HCT116 (cell line): ENCODE measurements at regions not wholly inside any gene's neighbourhood (a gene's known extent, or its start where the extent isn't known, plus 50 kb on each side); places are given as distances from the start of the nearest gene placed in this dataset.

Source experiments
- EZH2 ChIP-seq: fragments of 200-600 bp; sonication (generic); IDR thresholded peaks from 2 replicates; pipeline ENCODE4 v1.6.1; 2017; ENCODE audit warnings: antibody characterized with exemption, mixed run types
- EZH2phosphoT487 ChIP-seq: fragments of 200-600 bp; IDR thresholded peaks from 2 replicates; pipeline ENCODE4 v1.6.1; 2018; ENCODE audit warnings: antibody characterized with exemption, borderline replicate concordance
- FOSL1 ChIP-seq: IDR thresholded peaks from 2 replicates; pipeline ENCODE4 v1.6.1; 2012; ENCODE audit warnings: low read depth
- POLR2AphosphoS5 ChIP-seq: IDR thresholded peaks from 2 replicates; pipeline ENCODE4 v1.6.1; 2011; ENCODE audit warnings: mild to moderate bottlenecking, low read depth, low read length, moderate library complexity
- ZFX ChIP-seq: fragments of 450-650 bp; IDR thresholded peaks from 2 replicates; pipeline ENCODE4 v1.6.1; 2017
- ZNF274 ChIP-seq: fragments of 200-500 bp; sonication (Bioruptor generic); IDR thresholded peaks from 2 replicates; pipeline ENCODE4 v1.6.1; 2014; ENCODE audit warnings: mild to moderate bottlenecking, low read depth, low read length, inconsistent platforms
- TF ChIP-seq, protein P1 (sequence below), 3 experiments: fragments of 200-600 bp in 1 of 3; sonication (generic) in 1 of 3; IDR thresholded peaks in 2 of 3; conservative IDR thresholded peaks in 1 of 3; 2 replicates each; pipeline ENCODE4 v1.5.1; 2012 to 2017; ENCODE audit warnings: low read depth in 2 of 3, low read length in 2 of 3, antibody characterized with exemption in 1 of 3, borderline replicate concordance in 1 of 3, control low read depth in 1 of 3, mild to moderate bottlenecking in 1 of 3, mixed read lengths in 1 of 3, mixed run types in 1 of 3, moderate library complexity in 1 of 3; ENCODE audit not compliant: insufficient read depth in 1 of 3

DNA sequence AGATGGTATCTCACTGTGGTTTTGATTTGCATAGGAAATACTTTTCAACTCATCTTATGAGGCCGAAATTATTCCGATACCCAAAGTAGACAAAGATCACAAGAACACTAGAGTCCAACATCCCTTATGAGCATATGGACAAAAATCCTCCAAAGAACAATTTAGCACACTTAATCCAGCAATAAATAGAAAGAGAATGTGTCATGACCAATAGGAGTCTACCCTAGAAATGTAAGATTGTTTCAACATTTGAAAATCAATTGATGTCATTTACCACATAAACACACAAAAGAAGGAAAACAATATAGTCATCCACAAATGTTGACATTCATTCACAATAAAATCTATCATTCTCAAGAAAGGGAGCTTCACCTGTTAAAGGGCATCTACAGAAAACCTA lies 307.8 kb upstream of the SMIM21 start:
- TF ChIP-seq ZFX (no peak), FOSL1 (no peak), EZH2phosphoT487 (no peak), EZH2 (no peak), POLR2AphosphoS5 (no peak), ZNF274 (no peak)
- TF ChIP-seq, protein P1, sequence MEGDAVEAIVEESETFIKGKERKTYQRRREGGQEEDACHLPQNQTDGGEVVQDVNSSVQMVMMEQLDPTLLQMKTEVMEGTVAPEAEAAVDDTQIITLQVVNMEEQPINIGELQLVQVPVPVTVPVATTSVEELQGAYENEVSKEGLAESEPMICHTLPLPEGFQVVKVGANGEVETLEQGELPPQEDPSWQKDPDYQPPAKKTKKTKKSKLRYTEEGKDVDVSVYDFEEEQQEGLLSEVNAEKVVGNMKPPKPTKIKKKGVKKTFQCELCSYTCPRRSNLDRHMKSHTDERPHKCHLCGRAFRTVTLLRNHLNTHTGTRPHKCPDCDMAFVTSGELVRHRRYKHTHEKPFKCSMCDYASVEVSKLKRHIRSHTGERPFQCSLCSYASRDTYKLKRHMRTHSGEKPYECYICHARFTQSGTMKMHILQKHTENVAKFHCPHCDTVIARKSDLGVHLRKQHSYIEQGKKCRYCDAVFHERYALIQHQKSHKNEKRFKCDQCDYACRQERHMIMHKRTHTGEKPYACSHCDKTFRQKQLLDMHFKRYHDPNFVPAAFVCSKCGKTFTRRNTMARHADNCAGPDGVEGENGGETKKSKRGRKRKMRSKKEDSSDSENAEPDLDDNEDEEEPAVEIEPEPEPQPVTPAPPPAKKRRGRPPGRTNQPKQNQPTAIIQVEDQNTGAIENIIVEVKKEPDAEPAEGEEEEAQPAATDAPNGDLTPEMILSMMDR (IDR thresholded peaks at IDR 0.05 in 2 of 3, conservative IDR thresholded peaks at IDR 0.05 in 1 of 3; ENCODE audit: borderline replicate concordance in 1 of 3, insufficient read depth in 1 of 3, low read depth in 2 of 3, low read length in 2 of 3): no peak
